Activated CD4-positive, CD25-positive, alpha-beta regulatory T cell (primary cell): ENCODE measurements at regions not wholly inside any gene's neighbourhood (a gene's known extent, or its start where the extent isn't known, plus 50 kb on each side); places are given as distances from the start of the nearest gene placed in this dataset.

Experiments
- DNase-seq, 4 experiments: peaks; one replicate each; lab custom pipeline; 2025; lab: John Stamatoyannopoulos, UW

DNA sequence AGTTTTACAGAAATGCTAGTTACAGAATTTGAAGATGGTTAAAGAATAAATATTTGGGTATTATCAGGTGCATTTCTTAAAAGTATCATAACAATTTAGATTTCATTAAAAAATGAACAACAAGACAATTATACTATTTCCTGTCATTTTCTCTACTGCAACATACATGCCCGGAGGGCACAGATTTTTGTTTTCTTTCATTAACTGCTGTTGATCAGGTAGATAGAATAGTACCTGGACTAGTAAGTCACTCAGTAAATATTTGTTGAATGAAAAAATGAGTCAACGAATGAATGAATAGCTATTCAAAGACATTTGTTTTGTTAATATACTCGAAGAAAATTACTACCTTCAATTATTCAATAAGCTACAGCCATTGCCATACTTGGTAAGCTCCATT is 531.2 kb upstream of the VRK2 start:
- no peak for DNase-seq

DNA sequence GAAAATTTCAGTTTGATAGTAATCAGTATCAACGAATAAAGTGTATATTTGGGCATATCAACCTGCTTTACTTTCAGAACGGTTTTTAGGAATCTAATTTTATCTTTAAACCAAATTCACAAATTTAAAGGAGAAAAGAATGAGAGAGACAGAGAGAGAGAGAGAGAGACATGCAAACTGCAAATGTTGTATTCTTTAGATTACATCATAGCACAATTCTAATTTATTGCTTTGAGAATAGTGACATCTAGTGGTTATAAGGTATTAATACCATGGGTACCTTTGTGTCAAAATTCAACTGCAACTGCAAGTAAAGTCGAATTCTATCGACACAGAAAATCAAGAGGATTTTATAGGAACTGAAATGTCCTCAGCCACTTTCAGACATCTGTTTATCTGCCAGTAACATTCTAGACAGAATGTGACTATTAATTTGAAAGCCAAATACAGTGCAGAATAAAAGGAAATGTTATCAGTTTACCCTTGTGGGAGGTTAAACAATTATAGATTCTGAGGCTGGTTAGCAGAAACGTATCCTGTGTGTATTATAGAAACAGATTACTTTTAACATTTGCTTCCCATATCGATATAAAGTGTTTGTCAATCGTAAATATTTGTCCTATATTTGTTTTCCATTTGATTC is 529.8 kb upstream of the VRK2 start:
- DNase-seq = no peak

GRCh38 chr2:57523304-57523703 is 523.3 kb upstream of the VRK2 start:
- no peak for DNase-seq

DNA sequence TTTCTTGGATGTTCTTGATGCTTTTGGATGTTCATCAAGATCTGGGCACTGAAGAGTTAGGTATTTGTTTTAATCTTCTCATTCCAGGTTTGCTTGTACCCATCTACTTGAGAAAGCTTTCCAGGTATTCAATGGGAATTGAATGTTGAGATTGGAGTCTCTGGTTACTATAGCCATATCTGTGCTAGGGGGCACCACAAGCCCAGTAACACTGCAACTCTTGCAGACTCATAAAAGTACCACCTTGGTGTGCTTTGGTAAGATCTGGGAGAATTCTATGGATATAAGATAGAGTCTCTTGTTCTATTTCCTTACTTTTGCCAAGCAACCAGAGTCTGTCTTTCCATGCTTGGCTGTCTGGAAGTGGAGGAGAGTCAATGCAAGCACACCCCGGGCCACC is 518.9 kb upstream of the VRK2 start:
- no peak for DNase-seq

- no peak for DNase-seq
These were observed 518.1 kb upstream of the VRK2 start for GRCh38 chr2:57528499-57528898.

GRCh38 chr2:57534358-57534757 is 512.2 kb upstream of the VRK2 start:
- DNase-seq = no peak

DNA sequence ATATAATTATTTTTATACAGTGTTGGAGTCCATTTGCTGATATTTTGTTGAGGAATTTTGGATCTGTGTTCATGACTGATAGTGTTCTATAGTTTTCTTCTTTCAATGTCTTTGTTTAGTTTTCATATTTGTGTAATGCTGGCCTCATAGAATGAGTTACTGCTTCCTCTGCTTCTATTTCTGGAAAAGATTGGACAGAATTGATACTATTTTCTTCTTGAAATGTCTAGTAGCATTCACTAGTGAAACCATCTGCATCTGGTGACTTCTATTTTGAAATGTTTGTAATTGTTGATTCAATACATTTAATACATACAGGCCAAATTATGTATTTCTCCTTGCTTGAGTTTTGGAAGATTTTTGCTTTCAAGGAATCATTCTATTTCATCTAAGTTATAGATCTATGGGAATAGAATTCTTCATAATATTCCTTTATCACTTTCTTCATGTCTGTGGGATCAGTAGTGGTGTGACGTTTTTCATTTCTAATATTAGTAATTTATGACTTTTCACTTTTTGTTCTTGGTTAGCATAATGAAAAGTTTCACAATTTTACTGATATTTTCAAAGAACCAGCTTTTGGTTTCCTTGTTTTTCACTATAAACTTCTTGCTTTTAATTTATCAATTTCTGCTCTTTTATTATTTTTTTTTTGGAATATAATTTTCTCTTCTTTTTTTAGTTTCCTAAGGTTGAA is 509.9 kb upstream of the VRK2 start:
- no peak for DNase-seq

GRCh38 chr2:57539761-57540160 is 506.8 kb upstream of the VRK2 start:
- DNase-seq = no peak

DNA sequence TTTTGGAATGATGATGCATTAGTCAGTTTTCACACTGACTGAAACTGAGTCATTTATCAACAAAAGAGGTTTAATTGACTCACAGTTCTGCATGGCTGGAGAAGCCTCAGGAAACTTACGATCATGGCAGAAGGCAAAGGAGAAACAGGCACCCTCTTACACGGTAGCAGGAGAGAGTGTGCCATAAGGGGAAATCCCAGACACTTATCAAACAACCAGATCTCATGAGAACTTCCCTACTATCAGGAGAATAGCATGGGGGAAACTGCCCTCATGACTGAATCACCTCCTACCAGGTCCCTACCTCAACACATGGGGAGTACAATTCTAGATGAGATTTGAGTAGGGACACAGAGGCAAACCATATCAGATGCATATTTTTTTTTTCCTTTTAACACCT is 504.5 kb upstream of the VRK2 start:
- DNase-seq = no peak

- no peak for DNase-seq
These were observed 503.4 kb upstream of the VRK2 start for GRCh38 chr2:57543211-57543610.

DNA sequence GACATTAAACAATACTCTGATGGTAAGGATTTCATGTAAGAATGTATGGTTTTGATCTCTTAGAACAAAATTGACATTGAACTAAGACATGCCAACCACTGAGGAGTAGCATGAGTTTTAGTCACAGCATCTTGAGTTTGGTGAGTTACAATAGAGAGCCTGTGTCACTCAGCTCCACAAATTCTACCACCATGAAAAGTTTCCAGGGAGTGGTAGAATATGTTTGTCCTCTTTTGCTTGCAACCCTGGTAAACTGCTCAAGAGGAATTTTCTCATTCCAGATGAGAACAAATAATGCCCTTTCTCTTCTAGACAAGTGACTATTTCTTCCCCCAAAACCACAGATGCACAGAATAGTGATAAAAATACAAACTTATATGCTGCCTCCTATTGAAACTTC is 502.0 kb upstream of the VRK2 start:
- no peak for DNase-seq

- no peak for DNase-seq
These were observed 500.1 kb upstream of the VRK2 start for GRCh38 chr2:57546478-57546877.

DNA sequence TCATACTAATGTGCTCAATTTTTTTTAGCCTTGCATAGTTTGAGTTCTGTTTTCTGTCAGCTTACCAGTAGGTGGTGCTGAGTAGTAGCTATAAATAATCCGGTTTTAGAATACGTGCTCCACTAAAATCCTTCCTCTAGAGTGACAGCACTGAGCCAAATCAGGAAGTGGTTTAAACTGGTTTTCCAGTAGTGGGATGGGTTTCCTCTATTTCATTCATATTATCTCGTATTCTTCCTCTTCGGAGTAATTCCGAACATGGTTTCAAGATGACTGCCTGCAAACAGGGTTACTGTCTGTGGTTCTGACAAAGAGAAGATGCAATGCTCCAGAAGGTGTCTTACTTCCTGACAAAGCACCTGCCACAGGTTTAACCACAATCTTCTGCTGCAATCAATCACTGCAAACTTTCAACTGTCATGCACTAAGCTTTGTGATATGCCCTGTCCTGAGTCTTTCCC is 496.9 kb upstream of the VRK2 start:
- no peak for DNase-seq

DNA sequence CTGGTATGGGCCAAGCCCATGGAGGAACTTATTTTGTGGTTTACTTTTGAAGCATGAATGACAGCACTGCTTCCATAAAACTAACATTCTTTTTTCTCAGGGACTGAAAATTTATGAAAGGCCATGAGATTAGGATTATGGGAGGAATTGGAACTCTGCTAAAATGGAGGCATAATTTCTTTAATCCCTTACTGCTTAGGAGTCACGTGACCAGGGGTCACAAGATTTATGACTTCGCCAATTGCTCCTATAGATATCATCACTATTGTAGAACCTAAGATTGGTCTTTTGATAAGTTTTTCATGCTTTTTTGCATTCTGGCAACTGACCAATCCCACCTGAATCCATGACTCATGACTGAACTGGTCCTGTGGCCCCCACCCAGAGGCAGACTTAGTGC is 495.7 kb upstream of the VRK2 start:
- DNase-seq = no peak

DNA sequence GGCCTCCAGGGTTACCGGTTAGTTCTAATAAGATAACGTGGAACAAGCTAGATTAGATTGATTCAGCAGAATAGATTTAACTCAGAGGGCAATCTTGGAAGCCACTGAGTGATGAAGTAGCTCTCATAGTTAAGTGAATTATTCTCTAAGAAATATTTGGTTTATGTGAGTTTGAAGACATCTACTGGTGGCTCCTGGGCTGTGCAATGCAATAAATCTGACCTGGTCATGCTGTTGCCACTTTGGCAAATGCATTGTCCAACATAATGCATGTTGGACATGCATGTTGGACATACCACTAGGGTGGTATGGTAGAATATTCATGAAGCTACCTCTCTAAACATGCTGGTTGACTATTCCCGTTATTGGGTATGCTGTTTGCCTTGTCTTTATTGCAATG is 493.7 kb upstream of the VRK2 start:
- no peak for DNase-seq

GRCh38 chr2:57554348-57554747 is 492.3 kb upstream of the VRK2 start:
- no peak for DNase-seq

DNA sequence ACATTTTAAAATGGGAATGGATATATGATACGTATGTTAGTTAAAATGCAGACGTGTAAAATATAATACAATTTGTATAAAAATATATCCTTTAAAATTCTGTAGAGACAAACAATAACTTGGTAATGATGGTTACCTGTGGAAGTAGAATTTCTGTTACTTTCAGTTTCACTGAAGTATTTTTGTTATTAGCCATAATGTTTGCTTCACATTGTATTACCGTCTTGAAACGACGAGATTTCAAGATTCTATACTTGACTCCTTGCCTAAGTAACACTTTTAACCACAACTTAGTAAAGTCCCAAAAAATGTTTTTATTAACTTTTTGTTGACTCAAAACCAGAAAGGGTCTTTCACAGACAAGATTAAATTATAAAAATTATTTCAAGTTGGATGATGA is 488.3 kb upstream of the VRK2 start:
- DNase-seq = no peak

- DNase-seq = no peak
These were observed 484.1 kb upstream of the VRK2 start for GRCh38 chr2:57562495-57562894.

DNA sequence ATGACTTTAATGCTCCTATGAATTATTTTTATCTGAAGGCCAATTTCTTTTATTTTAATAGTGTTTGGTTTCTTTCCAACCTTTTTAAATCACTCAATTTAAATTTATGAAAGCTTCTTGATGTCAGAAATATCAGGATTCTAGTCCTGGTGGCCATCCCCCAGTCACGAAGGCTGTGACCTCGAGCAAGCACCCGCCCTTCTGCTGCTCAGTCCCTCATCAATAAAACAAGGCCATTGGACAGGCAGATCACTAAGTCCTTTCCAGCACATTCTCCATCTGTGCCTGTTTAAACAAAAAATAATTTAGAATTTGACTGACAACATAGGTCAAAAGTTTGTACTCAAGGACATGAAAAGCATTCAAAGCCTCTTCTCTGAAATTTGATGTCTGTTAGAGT is 483.6 kb upstream of the VRK2 start:
- no peak for DNase-seq

- DNase-seq = no peak
These were observed 479.4 kb upstream of the VRK2 start for GRCh38 chr2:57567245-57567644.

DNA sequence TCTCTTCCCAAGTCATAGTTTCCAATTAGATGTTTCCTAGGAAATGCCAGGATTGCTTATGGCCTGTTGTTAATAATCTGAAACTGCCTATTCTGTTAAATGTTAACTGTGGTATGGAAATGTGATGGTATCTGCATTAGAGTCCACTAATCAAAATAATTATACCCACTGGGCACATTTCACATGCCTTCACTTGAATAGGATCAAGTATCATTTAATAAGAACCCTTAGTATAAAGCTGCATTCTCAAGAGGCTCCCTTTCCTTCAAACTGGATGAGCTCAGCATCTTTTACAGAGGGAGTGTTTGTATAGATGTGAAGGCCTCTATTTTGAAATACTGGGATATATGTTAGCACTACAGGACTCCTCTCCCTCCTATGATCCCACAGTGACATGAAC is 477.2 kb upstream of the VRK2 start:
- DNase-seq = no peak

DNA sequence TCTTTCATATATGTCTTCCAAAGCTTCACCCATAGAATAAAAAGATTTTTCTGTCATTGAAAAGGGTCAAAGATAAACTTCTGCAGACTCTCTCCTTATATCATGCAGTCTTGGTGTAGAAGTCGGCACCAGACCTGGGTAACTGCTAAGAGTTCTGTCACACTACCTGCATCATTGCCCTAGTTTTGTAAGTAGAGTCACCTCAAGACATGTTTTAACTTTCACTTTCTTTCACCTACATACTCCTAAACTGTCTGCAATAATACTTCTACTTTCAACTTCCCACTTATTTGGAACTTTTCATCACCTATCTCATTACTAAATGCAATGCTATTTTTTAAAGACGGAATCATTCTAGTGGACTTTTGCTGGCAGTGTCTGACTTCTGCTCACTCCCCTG is 475.6 kb upstream of the VRK2 start:
- DNase-seq = no peak

DNA sequence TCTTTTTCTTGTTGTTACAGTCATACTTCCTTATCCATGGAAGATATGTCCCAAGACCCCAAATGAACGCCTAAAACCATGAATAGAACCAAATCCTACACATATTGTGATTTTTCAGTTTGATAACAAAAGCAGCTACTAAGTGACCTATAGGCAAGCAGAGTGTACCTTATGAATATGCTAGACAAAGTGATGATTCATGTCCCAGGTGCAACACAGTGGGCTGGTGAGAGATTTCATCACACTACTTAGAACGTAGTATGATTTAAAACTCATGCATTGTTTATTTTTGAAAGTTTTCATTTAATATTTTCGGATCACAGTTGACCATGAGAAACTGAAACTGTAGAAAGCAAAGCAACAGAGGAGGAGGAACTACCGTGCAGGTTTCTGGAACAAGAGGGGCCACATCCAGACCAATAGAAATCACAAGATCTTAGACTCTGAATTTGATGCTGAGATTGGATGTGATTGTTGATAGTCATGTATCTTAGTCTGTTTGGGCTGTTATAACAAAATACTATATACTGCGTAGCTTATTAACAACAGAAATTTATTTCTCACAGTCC is 470.8 kb upstream of the VRK2 start:
- no peak for DNase-seq

DNA sequence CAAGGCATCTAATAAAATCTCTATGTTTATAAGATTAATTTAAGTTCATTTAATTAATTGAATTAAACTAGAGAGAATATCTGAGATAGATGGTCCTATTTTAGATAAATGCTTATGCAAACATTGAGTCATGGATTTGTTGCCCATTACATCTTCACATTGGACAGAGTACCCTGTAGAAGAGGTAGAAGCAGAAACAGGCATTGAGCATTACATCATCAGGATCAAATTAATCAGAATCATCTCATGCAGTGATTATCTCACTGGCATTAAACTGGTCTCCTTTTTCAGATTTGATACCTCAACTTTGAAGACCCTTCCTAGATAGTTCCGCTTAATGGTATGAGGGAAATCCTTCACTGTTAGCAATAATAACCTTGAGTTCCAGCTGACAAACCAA is 469.6 kb upstream of the VRK2 start:
- DNase-seq = no peak
